Colonic mucosa (tissue), 4 donors: ENCODE measurements at regions not wholly inside any gene's neighbourhood (a gene's known extent, or its start where the extent isn't known, plus 50 kb on each side); places are given as distances from the start of the nearest gene placed in this dataset.

Experiments
- DNase-seq: peaks from one replicate; pipeline ENCODE4 v3.0.0-alpha.2; 2020
- H3K27ac ChIP-seq: fragments of 200-600 bp; one replicate; pipeline ENCODE4 v1.8.0; 2021
- H3K27me3 ChIP-seq: fragments of 200-600 bp; one replicate; pipeline ENCODE4 v1.8.0; 2021
- H3K36me3 ChIP-seq: fragments of 200-600 bp; one replicate; pipeline ENCODE4 v1.8.0; 2021
- H3K4me1 ChIP-seq: fragments of 200-600 bp; one replicate; pipeline ENCODE4 v1.8.0; 2021; ENCODE audit warnings: mild to moderate bottlenecking
- H3K4me3 ChIP-seq: fragments of 200-600 bp; one replicate; pipeline ENCODE4 v1.8.0; 2021
- H3K9ac ChIP-seq, 2 donors: one replicate each; pipeline ENCODE4 v1.7.0; 2013; ENCODE audit warnings: control low read depth in 2 of 2, low read depth in 2 of 2, low read length in 2 of 2
- H3K9me3 ChIP-seq: fragments of 200-600 bp; one replicate; pipeline ENCODE4 v1.8.0; 2021
- CTCF ChIP-seq: fragments of 200-600 bp; IDR thresholded peaks from one replicate; pipeline ENCODE4 v1.8.0; 2022; ENCODE audit warnings: antibody characterized with exemption, mild to moderate bottlenecking
- intact Hi-C: fragments of 100-400 bp; cut with DNase I; formaldehyde crosslinking; loops from one replicate; pipeline ENCODE4 v1.14.1; 2022
- donor health status: healthy.
- donor health status: DM: no; HTN: no; CAD: no.
- donor health status: DM: no; HTN: no; CAD: no.

GRCh38 chr16:86878236-86879080, 300.1 kb downstream of the FOXL1 start:
- H3K27me3 ChIP-seq = no peaks in the 10 kb centered on the region
- intact Hi-C loops = no loop called here

GRCh38 chr16:86879268-86879667, 300.9 kb downstream of the FOXL1 start:
- no peaks in the 10 kb centered on the region for H3K27me3 ChIP-seq
- DNase-seq = no peak
- no peak for TF ChIP-seq CTCF
- H3K4me1 ChIP-seq = no peaks in the 10 kb centered on the region
- no peaks in the 10 kb centered on the region for H3K36me3 ChIP-seq
- no peak overlapping the region for H3K27ac ChIP-seq
- no peak overlapping the region for H3K9ac ChIP-seq
- no peaks in the 10 kb centered on the region for H3K9me3 ChIP-seq
- intact Hi-C loops = no loop called here
- H3K4me3 ChIP-seq = no peak overlapping the region

More at GRCh38 chr16:86878236-86879080, 300.1 kb downstream of the FOXL1 start:
- DNase-seq = no peak
- Histone ChIP-seq H3K9me3 (no peaks in the 10 kb centered on the region), H3K27ac (no peak overlapping the region), H3K36me3 (no peaks in the 10 kb centered on the region), H3K9ac (no peak overlapping the region), H3K4me1 (no peaks in the 10 kb centered on the region), H3K4me3 (no peak overlapping the region)
- TF ChIP-seq CTCF = no peak

- DNase-seq = no peak
- no peak overlapping the region for H3K9ac ChIP-seq
- intact Hi-C loops = no loop called here
- H3K36me3 ChIP-seq = no peaks in the 10 kb centered on the region
- H3K9me3 ChIP-seq = no peaks in the 10 kb centered on the region
- no peak overlapping the region for H3K27ac ChIP-seq
- H3K4me1 ChIP-seq = no peaks in the 10 kb centered on the region
- H3K27me3 ChIP-seq = no peaks in the 10 kb centered on the region
- no peak for TF ChIP-seq CTCF
- no peak overlapping the region for H3K4me3 ChIP-seq
Observed at GRCh38 chr16:86880316-86881117, 302.2 kb downstream of the FOXL1 start.

GRCh38 chr16:86881118-86881510, 302.8 kb downstream of the FOXL1 start:
- H3K36me3 ChIP-seq = no peaks in the 10 kb centered on the region
- no peak overlapping the region for H3K27ac ChIP-seq
- H3K9ac ChIP-seq = no peak overlapping the region
- no peaks in the 10 kb centered on the region for H3K9me3 ChIP-seq
- H3K27me3 ChIP-seq = no peaks in the 10 kb centered on the region
- no peaks in the 10 kb centered on the region for H3K4me1 ChIP-seq
- TF ChIP-seq CTCF = no peak
- DNase-seq = no peak
- intact Hi-C loops = no loop called here
- H3K4me3 ChIP-seq = no peak overlapping the region

GRCh38 chr16:86881861-86882273, 303.5 kb downstream of the FOXL1 start:
- Histone ChIP-seq H3K4me1 (no peaks in the 10 kb centered on the region), H3K4me3 (no peak overlapping the region), H3K9me3 (no peaks in the 10 kb centered on the region), H3K36me3 (no peaks in the 10 kb centered on the region), H3K9ac (no peak overlapping the region), H3K27ac (no peak overlapping the region), H3K27me3 (no peaks in the 10 kb centered on the region)
- no peak for TF ChIP-seq CTCF
- DNase-seq = no peak
- intact Hi-C loops = no loop called here
